Kidney (tissue), 13 donors: ENCODE measurements at regions not wholly inside any gene's neighbourhood (a gene's known extent, or its start where the extent isn't known, plus 50 kb on each side); places are given as distances from the start of the nearest gene placed in this dataset.

Experiments used
- DNase-seq, 5 donors: peaks; one replicate each; pipeline ENCODE4 v3.0.0-alpha.2; 2013 to 2020
- FAIRE-seq: peaks from 2 replicates; lab custom pipeline; 2012; peaks lifted over from hg19 to GRCh38; lab: Jason Lieb, UNC
- H3K27ac ChIP-seq, 2 donors: one replicate each; pipeline ENCODE4 v1.7.0; 2013; ENCODE audit warnings: low read depth in 2 of 2, low read length in 2 of 2, inconsistent platforms in 1 of 2
- H3K27me3 ChIP-seq: one replicate; pipeline ENCODE4 v1.7.1; 2013; ENCODE audit warnings: low read length, inconsistent platforms; ENCODE audit not compliant: control insufficient read depth, insufficient read depth
- H3K36me3 ChIP-seq, 3 donors: one replicate each; pipeline versions ENCODE4 v1.7.0 to v1.7.1; 2013; ENCODE audit warnings: low read length in 3 of 3, control low read depth in 1 of 3, inconsistent platforms in 1 of 3; ENCODE audit not compliant: insufficient read depth in 3 of 3, control insufficient read depth in 2 of 3
- H3K4me1 ChIP-seq, 3 donors: one replicate each; pipeline versions ENCODE4 v1.7.0 to v1.7.1; 2013; ENCODE audit warnings: low read length in 3 of 3, inconsistent platforms in 1 of 3, low read depth in 1 of 3; ENCODE audit not compliant: control insufficient read depth in 2 of 3, insufficient read depth in 2 of 3
- H3K4me3 ChIP-seq, 3 donors: one replicate each; pipeline versions ENCODE4 v1.7.0 to v1.8.1; 2013; ENCODE audit warnings: low read length in 3 of 3, control low read depth in 1 of 3, inconsistent platforms in 1 of 3
- H3K9ac ChIP-seq, 3 donors: one replicate each; pipeline versions ENCODE4 v1.7.0 to v1.7.1; 2013; ENCODE audit warnings: low read length in 3 of 3, control low read depth in 1 of 3, inconsistent platforms in 1 of 3
- H3K9me3 ChIP-seq, 3 donors: one replicate each; pipeline versions ENCODE4 v1.7.0 to v1.7.1; 2013; ENCODE audit warnings: low read length in 3 of 3, control low read depth in 1 of 3, inconsistent platforms in 1 of 3; ENCODE audit not compliant: control insufficient read depth in 2 of 3, insufficient read depth in 1 of 3
- CTCF ChIP-seq: IDR thresholded peaks from 3 replicates; pipeline ENCODE4 v1.5.1; 2012; ENCODE audit warnings: mild to moderate bottlenecking, moderate library complexity, borderline replicate concordance; ENCODE audit not compliant: insufficient read depth; ENCODE audit errors: extremely low read depth
- intact Hi-C: fragments of 100-400 bp; cut with DNase I; formaldehyde crosslinking; loops from one replicate; pipeline ENCODE4 v1.11.1; 2022
- donor health status: control.
- donor health status: control.
- donor health status: control.
- donor health status: control.
- donor health status: control.
- donor health status: DM: yes; HTN: yes; CAD: no.
- donor health status: Normal renal cell carcinoma (clear cell type).

GRCh38 chr5:2157372-2157771, 274.6 kb upstream of the IRX4 start:
- H3K27me3 ChIP-seq: no peaks in the 10 kb centered on the region
- no peak for TF ChIP-seq CTCF
- no peak for FAIRE-seq
- intact Hi-C loops: no loop called here
- no peaks in the 10 kb centered on the region for H3K9me3 ChIP-seq
- no peaks in the 10 kb centered on the region for H3K4me1 ChIP-seq
- H3K9ac ChIP-seq: no peak overlapping the region
- H3K27ac ChIP-seq: no peak overlapping the region
- no peaks in the 10 kb centered on the region for H3K36me3 ChIP-seq
- no peak overlapping the region for H3K4me3 ChIP-seq
- DNase-seq: peak in 1 of 5 donors; percentile 56

- intact Hi-C loops: no loop called here
These were observed 273.8 kb upstream of the IRX4 start for GRCh38 chr5:2156358-2157059.

GRCh38 chr5:2155556-2155955, 272.8 kb upstream of the IRX4 start:
- no peaks in the 10 kb centered on the region for H3K9me3 ChIP-seq
- no peak overlapping the region for H3K27ac ChIP-seq
- no peak overlapping the region for H3K9ac ChIP-seq
- DNase-seq: peak in 1 of 5 donors; percentile 72
- H3K4me1 ChIP-seq: no peaks in the 10 kb centered on the region
- no peaks in the 10 kb centered on the region for H3K36me3 ChIP-seq
- no peak overlapping the region for H3K4me3 ChIP-seq
- FAIRE-seq: no peak
- no peaks in the 10 kb centered on the region for H3K27me3 ChIP-seq
- intact Hi-C loops: no loop called here
- TF ChIP-seq CTCF: no peak

More at GRCh38 chr5:2156358-2157059, 273.8 kb upstream of the IRX4 start:
- Histone ChIP-seq H3K4me1 (no peaks in the 10 kb centered on the region), H3K27me3 (no peaks in the 10 kb centered on the region), H3K9me3 (no peaks in the 10 kb centered on the region), H3K27ac (no peak overlapping the region), H3K36me3 (no peaks in the 10 kb centered on the region), H3K4me3 (no peak overlapping the region), H3K9ac (no peak overlapping the region)
- TF ChIP-seq CTCF: no peak
- FAIRE-seq: no peak
- DNase-seq: peak in 1 of 5 donors; percentile 25

- Histone ChIP-seq H3K4me3 (no peak overlapping the region), H3K4me1 (no peaks in the 10 kb centered on the region), H3K9me3 (no peaks in the 10 kb centered on the region), H3K27ac (no peak overlapping the region), H3K9ac (no peak overlapping the region), H3K27me3 (no peaks in the 10 kb centered on the region), H3K36me3 (no peaks in the 10 kb centered on the region)
- intact Hi-C loops: no loop called here
- no peak for FAIRE-seq
- TF ChIP-seq CTCF: no peak
- peak in 1 of 5 donors; percentile 49 for DNase-seq
These were observed 271.1 kb upstream of the IRX4 start for GRCh38 chr5:2153802-2154201.
